Breast epithelium (tissue), 4 donors: ENCODE measurements at regions not wholly inside any gene's neighbourhood (a gene's known extent, or its start where the extent isn't known, plus 50 kb on each side); places are given as distances from the start of the nearest gene placed in this dataset.

Experiments used
- DNase-seq, 2 donors: peaks; one replicate each; pipeline ENCODE4 v3.0.0-alpha.2; 2019; ENCODE audit warnings: low spot score in 2 of 2
- H3K27ac ChIP-seq, 2 donors: fragments of 200-600 bp; sonication (generic) in 1 of 2; one replicate each; pipeline ENCODE4 v1.5.1; 2016 to 2019; ENCODE audit warnings: mild to moderate bottlenecking in 1 of 2
- H3K27me3 ChIP-seq, 2 donors: fragments of 200-600 bp; sonication (generic) in 1 of 2; one replicate each; pipeline versions ENCODE4 v1.5.1 to v1.6.0; 2017 to 2019; ENCODE audit warnings: control low read depth in 1 of 2, mild to moderate bottlenecking in 1 of 2
- H3K36me3 ChIP-seq: fragments of 200-600 bp; one replicate; pipeline ENCODE4 v1.5.1; 2019
- H3K4me1 ChIP-seq, 2 donors: fragments of 200-600 bp; sonication (generic); one replicate each; pipeline ENCODE4 v1.5.1; 2016 to 2019; ENCODE audit warnings: control low read depth in 1 of 2
- H3K4me3 ChIP-seq, 3 donors: fragments of 200-600 bp; sonication (generic); 1 replicate in 2 of 3; 2 replicates in 1 of 3; pipeline ENCODE4 v1.5.1; 2016 to 2019; ENCODE audit warnings: mild to moderate bottlenecking in 3 of 3, moderate library complexity in 2 of 3
- H3K9me3 ChIP-seq, 2 donors: fragments of 200-600 bp; sonication (generic) in 1 of 2; one replicate each; pipeline ENCODE4 v1.5.1; 2016 to 2019; ENCODE audit warnings: control low read depth in 1 of 2
- CTCF ChIP-seq, 3 donors: fragments of 450-650 bp; IDR thresholded peaks; one replicate each; pipeline ENCODE4 v1.5.1; 2016 to 2017; ENCODE audit warnings: antibody characterized with exemption in 3 of 3, mild to moderate bottlenecking in 3 of 3, moderate library complexity in 3 of 3
- POLR2A ChIP-seq: fragments of 450-650 bp; IDR thresholded peaks from one replicate; pipeline ENCODE4 v1.6.1; 2016; ENCODE audit warnings: antibody characterized with exemption, mild to moderate bottlenecking, moderate library complexity
- POLR2AphosphoS5 ChIP-seq, 3 donors: sonication (generic); formaldehyde crosslinking; IDR thresholded peaks; one replicate each; pipeline ENCODE4 v1.6.1; 2017; ENCODE audit warnings: antibody characterized with exemption in 3 of 3
- intact Hi-C: fragments of 100-400 bp; cut with DNase I; formaldehyde crosslinking; loops from one replicate; pipeline ENCODE4 v1.15.1; 2023; ENCODE audit warnings: low total_unique reads

GRCh38 chr5:106290841-106291240, 1379.9 kb downstream of the EFNA5 start:
- no peaks in the 10 kb centered on the region for H3K36me3 ChIP-seq
- DNase-seq = no peak
- no peak overlapping the region for H3K4me3 ChIP-seq
- H3K27ac ChIP-seq = no peak overlapping the region
- H3K27me3 ChIP-seq = no peaks in the 10 kb centered on the region
- intact Hi-C loops = no loop called here
- H3K9me3 ChIP-seq = no peaks in the 10 kb centered on the region
- TF ChIP-seq POLR2AphosphoS5 (IDR thresholded peaks at IDR 0.05) (no peak), POLR2A (no peak), CTCF (IDR thresholded peaks at IDR 0.05) (no peak)
- no peaks in the 10 kb centered on the region for H3K4me1 ChIP-seq

GRCh38 chr5:106288979-106289378, 1381.8 kb downstream of the EFNA5 start:
- Histone ChIP-seq H3K9me3 (no peaks in the 10 kb centered on the region), H3K4me3 (no peak overlapping the region), H3K27me3 (no peaks in the 10 kb centered on the region), H3K27ac (no peak overlapping the region), H3K36me3 (no peaks in the 10 kb centered on the region), H3K4me1 (no peaks in the 10 kb centered on the region)
- intact Hi-C loops = no loop called here
- TF ChIP-seq CTCF (IDR thresholded peaks at IDR 0.05) (no peak), POLR2A (no peak), POLR2AphosphoS5 (IDR thresholded peaks at IDR 0.05) (no peak)
- DNase-seq = no peak

GRCh38 chr5:106277540-106278096, 1393.1 kb downstream of the EFNA5 start:
- Histone ChIP-seq H3K4me3 (no peak overlapping the region), H3K4me1 (no peaks in the 10 kb centered on the region), H3K27me3 (no peaks in the 10 kb centered on the region), H3K36me3 (no peaks in the 10 kb centered on the region), H3K9me3 (peaks cover 0 to 5% of the 10 kb centered on the region in 2 donors), H3K27ac (no peak overlapping the region)
- TF ChIP-seq CTCF (IDR thresholded peaks at IDR 0.05) (no peak), POLR2AphosphoS5 (IDR thresholded peaks at IDR 0.05) (no peak), POLR2A (no peak)
- no peak for DNase-seq
- intact Hi-C loops = no loop called here

GRCh38 chr5:106269252-106269843, 1401.4 kb downstream of the EFNA5 start:
- no peak for DNase-seq
- Histone ChIP-seq H3K4me3 (no peak overlapping the region), H3K36me3 (no peaks in the 10 kb centered on the region), H3K27ac (no peak overlapping the region), H3K4me1 (no peaks in the 10 kb centered on the region), H3K9me3 (peaks cover 0 to 5% of the 10 kb centered on the region in 2 donors), H3K27me3 (no peaks in the 10 kb centered on the region)
- TF ChIP-seq CTCF (IDR thresholded peaks at IDR 0.05) (peak in 2 of 3 donors; percentile 33 to 39), POLR2A (no peak)
- intact Hi-C loops = no loop called here

- no peak overlapping the region for H3K4me3 ChIP-seq
- no peaks in the 10 kb centered on the region for H3K27me3 ChIP-seq
- intact Hi-C loops = no loop called here
- H3K36me3 ChIP-seq = no peaks in the 10 kb centered on the region
- H3K9me3 ChIP-seq = no peaks in the 10 kb centered on the region
- no peak for DNase-seq
- H3K4me1 ChIP-seq = no peaks in the 10 kb centered on the region
- no peak for TF ChIP-seq POLR2AphosphoS5 (IDR thresholded peaks at IDR 0.05)
- no peak for TF ChIP-seq POLR2A
- TF ChIP-seq CTCF (IDR thresholded peaks at IDR 0.05) = no peak
- H3K27ac ChIP-seq = no peak overlapping the region
Measured at GRCh38 chr5:106267256-106267655, 1403.5 kb downstream of the EFNA5 start.
